H9 (cell line): ENCODE measurements at regions not wholly inside any gene's neighbourhood (a gene's known extent, or its start where the extent isn't known, plus 50 kb on each side); places are given as distances from the start of the nearest gene placed in this dataset.

ENCODE experiments used
- DNase-seq: peaks from one replicate; pipeline ENCODE4 v3.0.0-alpha.2; 2017
- H2AFZ ChIP-seq: one replicate; pipeline ENCODE4 v1.6.1; 2013; ENCODE audit warnings: mild to moderate bottlenecking, low read length, control low read depth, moderate library complexity
- H2AK5ac ChIP-seq: 2 replicates; pipeline ENCODE4 v1.6.1; 2013; ENCODE audit warnings: low read length, control low read depth, mixed read lengths; ENCODE audit not compliant: insufficient read length
- H2BK120ac ChIP-seq: one replicate; pipeline ENCODE4 v1.6.1; 2013; ENCODE audit warnings: low read depth, mild to moderate bottlenecking, low read length, control low read depth, inconsistent platforms; ENCODE audit not compliant: poor library complexity, severe bottlenecking
- H2BK12ac ChIP-seq: 2 replicates; pipeline ENCODE4 v1.6.1; 2013; ENCODE audit warnings: low read length, control low read depth, mixed read lengths, low read depth; ENCODE audit not compliant: insufficient read length
- H2BK15ac ChIP-seq: 2 replicates; pipeline ENCODE4 v1.6.1; 2013; ENCODE audit warnings: low read depth, low read length, control low read depth
- H2BK20ac ChIP-seq: one replicate; pipeline ENCODE4 v1.6.1; 2013; ENCODE audit warnings: low read depth, mild to moderate bottlenecking, low read length, control low read depth, inconsistent platforms; ENCODE audit not compliant: poor library complexity, severe bottlenecking
- H2BK5ac ChIP-seq: 2 replicates; pipeline ENCODE4 v1.6.1; 2013; ENCODE audit warnings: low read length, control low read depth, mixed read lengths; ENCODE audit not compliant: insufficient read length
- H3K14ac ChIP-seq: 2 replicates; pipeline ENCODE4 v1.6.1; 2013; ENCODE audit warnings: low read length, control low read depth; ENCODE audit not compliant: insufficient read depth
- H3K18ac ChIP-seq: 2 replicates; pipeline ENCODE4 v1.6.1; 2013; ENCODE audit warnings: low read depth, mild to moderate bottlenecking, mixed read lengths, low read length, control low read depth; ENCODE audit not compliant: insufficient read length
- H3K23ac ChIP-seq: 2 replicates; pipeline ENCODE4 v1.6.1; 2013; ENCODE audit warnings: low read length, control low read depth, mixed read lengths, low read depth; ENCODE audit not compliant: insufficient read length
- H3K23me2 ChIP-seq: 2 replicates; pipeline ENCODE4 v1.6.1; 2013; ENCODE audit warnings: low read depth, mild to moderate bottlenecking, mixed read lengths, low read length, control low read depth; ENCODE audit not compliant: insufficient read length, poor library complexity, severe bottlenecking
- H3K27ac ChIP-seq: 2 replicates; pipeline ENCODE4 v1.5.1; 2013; ENCODE audit warnings: low read length, control low read depth, mixed read lengths, low read depth; ENCODE audit not compliant: insufficient read length
- H3K27me3 ChIP-seq: 2 replicates; pipeline ENCODE4 v1.6.1; 2013; ENCODE audit warnings: low read length, control low read depth, inconsistent platforms; ENCODE audit not compliant: insufficient read depth
- H3K4ac ChIP-seq: 2 replicates; pipeline ENCODE4 v1.6.1; 2013; ENCODE audit warnings: low read depth, mild to moderate bottlenecking, control low read depth, inconsistent platforms, low read length, moderate library complexity
- H3K4me1 ChIP-seq: 2 replicates; pipeline ENCODE4 v1.6.1; 2013; ENCODE audit warnings: low read length, control low read depth, inconsistent platforms; ENCODE audit not compliant: insufficient read depth
- H3K4me2 ChIP-seq: 2 replicates; pipeline ENCODE4 v1.6.1; 2013; ENCODE audit warnings: low read length, control low read depth, mixed read lengths; ENCODE audit not compliant: insufficient read length, insufficient read depth
- H3K56ac ChIP-seq: 2 replicates; pipeline ENCODE4 v1.6.1; 2013; ENCODE audit warnings: low read depth, mild to moderate bottlenecking, mixed read lengths, low read length, control low read depth; ENCODE audit not compliant: insufficient read length
- H3K79me1 ChIP-seq: 2 replicates; pipeline ENCODE4 v1.6.1; 2013; ENCODE audit warnings: low read depth, mild to moderate bottlenecking, moderate library complexity, low read length, control low read depth, inconsistent platforms; ENCODE audit not compliant: insufficient read depth, poor library complexity, severe bottlenecking
- H3K79me2 ChIP-seq: 2 replicates; pipeline ENCODE4 v1.6.1; 2013; ENCODE audit warnings: low read length, control low read depth, inconsistent platforms; ENCODE audit not compliant: insufficient read depth
- H3K9ac ChIP-seq: 2 replicates; pipeline ENCODE4 v1.6.1; 2013; ENCODE audit warnings: low read length, control low read depth, mixed read lengths; ENCODE audit not compliant: insufficient read length; ENCODE audit errors: extremely low read depth
- H3K9me3 ChIP-seq: one replicate; pipeline ENCODE4 v1.6.1; 2013; ENCODE audit warnings: low read depth, low read length, inconsistent platforms; ENCODE audit not compliant: control insufficient read depth
- H3T11ph ChIP-seq: one replicate; pipeline ENCODE4 v1.6.1; 2013; ENCODE audit warnings: mild to moderate bottlenecking, low read length, control low read depth, inconsistent platforms
- H4K20me1 ChIP-seq: one replicate; pipeline ENCODE4 v1.6.1; 2013; ENCODE audit not compliant: control insufficient read depth, insufficient read length, insufficient read depth
- H4K5ac ChIP-seq: 2 replicates; pipeline ENCODE4 v1.6.1; 2013; ENCODE audit warnings: low read depth, mild to moderate bottlenecking, mixed read lengths, low read length, control low read depth; ENCODE audit not compliant: insufficient read length
- H4K8ac ChIP-seq: replicated peaks from 2 replicates; pipeline ENCODE4 v1.6.1; 2013; ENCODE audit warnings: low read length, control low read depth, mixed read lengths, low read depth; ENCODE audit not compliant: insufficient read length
- H4K91ac ChIP-seq: 2 replicates; pipeline ENCODE4 v1.6.1; 2013; ENCODE audit warnings: low read depth, mild to moderate bottlenecking, moderate library complexity, mixed read lengths, low read length, control low read depth; ENCODE audit not compliant: insufficient read length
- H3K27ac Mint-ChIP-seq, 3 experiments: 2 replicates in 2 of 3; 3 replicates in 1 of 3; pipeline ENCODE4 v1.8.0; 2020 to 2021; ENCODE audit warnings: mixed read lengths in 3 of 3, mild to moderate bottlenecking in 1 of 3, moderate library complexity in 1 of 3
- H3K27me3 Mint-ChIP-seq: 2 replicates; pipeline ENCODE4 v1.8.0; 2021; ENCODE audit warnings: low read depth, mild to moderate bottlenecking, moderate library complexity, mixed read lengths
- H3K36me3 Mint-ChIP-seq, 3 experiments: 2 replicates in 2 of 3; 3 replicates in 1 of 3; pipeline ENCODE4 v1.8.0; 2020 to 2021; ENCODE audit warnings: low read depth in 3 of 3, mixed read lengths in 3 of 3; ENCODE audit not compliant: insufficient read depth in 1 of 3
- H3K4me1 Mint-ChIP-seq, 2 experiments: 2 replicates each; pipeline ENCODE4 v1.8.0; 2020; ENCODE audit warnings: mixed read lengths in 2 of 2
- H3K4me3 Mint-ChIP-seq, 2 experiments: 2 replicates in 1 of 2; 3 replicates in 1 of 2; pipeline ENCODE4 v1.8.0; 2020 to 2021; ENCODE audit warnings: mild to moderate bottlenecking in 2 of 2, mixed read lengths in 2 of 2, moderate library complexity in 1 of 2
- H3K9me3 Mint-ChIP-seq, 2 experiments: 2 replicates in 1 of 2; 3 replicates in 1 of 2; pipeline ENCODE4 v1.8.0; 2020; ENCODE audit warnings: mild to moderate bottlenecking in 2 of 2, mixed read lengths in 2 of 2, moderate library complexity in 1 of 2
- CTCF ChIP-seq: fragments of 200-600 bp; sonication (generic); conservative IDR thresholded peaks from 3 replicates; pipeline ENCODE4 v1.8.0; 2021; ENCODE audit warnings: antibody characterized with exemption, mild to moderate bottlenecking

- H2AK5ac ChIP-seq: no peak overlapping the region
- Mint-ChIP-seq H3K27ac (no peak overlapping the region), H3K9me3 (no peaks in the 10 kb centered on the region; a peak in 1 of 5 replicates), H3K27me3 (no peaks in the 10 kb centered on the region), H3K36me3 (no peaks in the 10 kb centered on the region), H3K4me3 (no peak overlapping the region), H3K4me1 (peaks cover 0 to 8% of the 10 kb centered on the region in 2 experiments; a peak in 2 of 4 replicates)
- no peak overlapping the region for H2AFZ ChIP-seq
- no peak overlapping the region for H3K23ac ChIP-seq
- no peak overlapping the region for H2BK12ac ChIP-seq
- H3K23me2 ChIP-seq: no peaks in the 10 kb centered on the region
- no peak overlapping the region for H2BK120ac ChIP-seq
- no peak overlapping the region for H4K5ac ChIP-seq
- no peak for TF ChIP-seq CTCF
- no peaks in the 10 kb centered on the region for H4K20me1 ChIP-seq
- no peak overlapping the region for H2BK15ac ChIP-seq
- H3K27me3 ChIP-seq: no peaks in the 10 kb centered on the region
- no peak overlapping the region for H2BK20ac ChIP-seq
- no peaks in the 10 kb centered on the region for H3K79me1 ChIP-seq
- H4K91ac ChIP-seq: no peak overlapping the region
- no peak overlapping the region for H3K4ac ChIP-seq
- H3T11ph ChIP-seq: no peak overlapping the region
- H2BK5ac ChIP-seq: no peak overlapping the region
- no peaks in the 10 kb centered on the region for H3K9me3 ChIP-seq
- H3K9ac ChIP-seq: no peak overlapping the region
- no peak overlapping the region for H3K4me2 ChIP-seq
- no peak for DNase-seq
- no peaks in the 10 kb centered on the region for H3K79me2 ChIP-seq
- H4K8ac ChIP-seq: no peak overlapping the region
- H3K27ac ChIP-seq: no peak overlapping the region
- H3K14ac ChIP-seq: no peak overlapping the region
- no peaks in the 10 kb centered on the region for H3K4me1 ChIP-seq
- no peak overlapping the region for H3K56ac ChIP-seq
- H3K18ac ChIP-seq: no peak overlapping the region
These were observed 841.1 kb upstream of the PRR20A start for GRCh38 chr13:56299650-56300049.
